ENCODE measurements at regions not wholly inside any gene's neighbourhood (a gene's known extent, or its start where the extent isn't known, plus 50 kb on each side); places are given as distances from the start of the nearest gene placed in this dataset.

DNA sequence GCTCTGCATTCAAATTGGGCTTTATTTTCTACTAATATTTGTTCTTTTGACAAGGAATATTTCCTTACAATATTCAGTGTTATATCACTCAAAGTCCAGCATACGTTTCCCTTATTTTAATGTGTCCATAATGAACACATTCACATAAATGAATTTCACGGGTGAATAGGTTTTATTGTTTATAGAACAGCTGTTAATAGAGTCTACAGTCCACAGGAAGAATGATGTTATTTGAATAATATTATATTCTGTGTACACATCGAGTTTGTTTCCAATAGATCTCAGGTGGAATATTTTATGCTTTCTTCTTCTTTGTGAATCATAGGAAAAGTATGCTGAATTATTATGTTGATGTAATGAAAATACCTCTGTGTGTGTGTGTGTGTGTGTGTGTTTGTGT lies 582.4 kb downstream of the CDH26 start:
- FAIRE-seq = no peak

GRCh38 chr20:60541991-60542390 lies 583.8 kb downstream of the CDH26 start:
- no peak for FAIRE-seq

DNA sequence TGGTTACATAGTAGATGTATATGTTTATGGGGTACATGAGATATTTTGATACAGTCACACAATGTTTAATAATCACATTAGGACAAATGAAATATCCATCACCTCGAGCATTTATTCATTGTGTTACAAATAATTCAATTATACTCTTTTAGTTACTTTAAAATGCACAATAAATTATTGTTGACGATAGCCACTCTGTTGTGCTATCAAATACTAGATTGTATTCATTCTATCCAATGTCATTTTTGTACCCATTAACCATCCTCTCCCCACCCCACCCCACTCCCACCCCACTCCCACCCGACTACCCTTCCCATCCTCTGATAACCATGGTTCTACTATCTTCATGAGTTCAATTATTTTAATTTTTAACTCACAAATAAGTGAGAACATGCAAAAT lies 585.4 kb downstream of the CDH26 start:
- no peak for FAIRE-seq

DNA sequence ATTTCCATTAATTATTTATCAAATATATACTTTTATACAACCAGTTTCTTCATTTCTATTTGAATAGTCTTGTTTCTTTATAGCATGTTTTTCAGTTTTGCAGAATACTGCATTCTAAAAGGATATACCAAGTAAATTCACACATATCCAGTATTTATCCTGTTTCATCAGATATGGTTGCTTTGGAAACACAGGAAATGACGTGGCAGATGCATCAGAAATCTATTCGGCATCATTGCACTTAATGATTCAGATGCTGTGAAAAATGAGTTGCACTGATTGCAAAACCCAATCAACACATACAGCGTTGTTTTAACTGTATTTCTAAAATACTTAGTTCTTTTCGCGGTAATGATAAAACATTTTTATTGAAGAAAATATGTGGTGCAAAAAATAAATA lies 594.9 kb downstream of the CDH26 start:
- FAIRE-seq = no peak

GRCh38 chr20:60558486-60558885 lies 600.3 kb downstream of the CDH26 start:
- FAIRE-seq = no peak

DNA sequence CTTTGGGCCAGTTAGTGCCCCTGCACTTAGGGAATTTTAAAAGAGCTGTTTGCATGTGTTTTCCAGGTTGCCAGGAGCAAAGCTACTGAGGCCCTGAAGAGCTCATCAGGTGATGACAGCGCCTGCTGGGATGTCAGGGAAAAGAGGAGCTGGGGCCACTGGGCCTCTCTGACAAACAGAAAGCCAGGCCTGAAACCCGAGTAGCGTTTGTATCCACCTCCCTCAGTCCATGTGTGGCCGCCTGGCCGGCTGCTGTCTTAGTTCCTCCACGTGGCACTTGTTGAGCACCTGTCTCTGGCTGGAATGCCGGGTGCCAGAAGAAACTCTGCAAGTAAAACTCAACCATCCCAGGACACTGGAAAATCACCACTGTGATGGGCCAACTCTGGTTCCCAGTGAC lies 601.2 kb downstream of the CDH26 start:
- FAIRE-seq = no peak

- no peak for FAIRE-seq
Measured at GRCh38 chr20:60561052-60561451, 602.8 kb downstream of the CDH26 start.

- no peak for FAIRE-seq
Measured at GRCh38 chr20:60565083-60565482, 606.9 kb downstream of the CDH26 start.

GRCh38 chr20:60565551-60565950 lies 607.3 kb downstream of the CDH26 start:
- no peak for FAIRE-seq

- FAIRE-seq = no peak
Measured at GRCh38 chr20:60569116-60569515, 610.9 kb downstream of the CDH26 start.

GRCh38 chr20:60570481-60571277 lies 612.5 kb downstream of the CDH26 start:
- FAIRE-seq = no peak

GRCh38 chr20:60573003-60573680 lies 614.9 kb downstream of the CDH26 start:
- FAIRE-seq = no peak

DNA sequence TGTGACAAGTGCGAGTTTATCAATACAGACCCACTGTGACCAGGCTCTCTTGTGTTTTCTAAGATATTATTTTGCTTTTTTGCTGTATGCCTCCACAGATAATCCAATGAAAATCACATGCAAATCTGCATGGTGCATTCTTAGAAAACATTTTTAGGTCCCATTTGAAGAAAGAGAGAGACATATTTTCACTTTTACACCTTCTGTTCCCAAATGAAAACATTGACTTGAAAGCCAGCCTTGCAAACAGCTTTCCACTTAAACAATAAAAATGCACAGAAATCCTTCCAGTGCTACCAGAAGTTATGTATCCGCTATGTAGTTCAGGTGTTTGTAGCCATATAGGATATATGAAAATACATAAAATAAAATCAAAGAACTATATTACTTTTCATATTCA lies 618.0 kb downstream of the CDH26 start:
- FAIRE-seq = no peak

GRCh38 chr20:60579941-60580515 lies 621.8 kb downstream of the CDH26 start:
- FAIRE-seq = no peak

DNA sequence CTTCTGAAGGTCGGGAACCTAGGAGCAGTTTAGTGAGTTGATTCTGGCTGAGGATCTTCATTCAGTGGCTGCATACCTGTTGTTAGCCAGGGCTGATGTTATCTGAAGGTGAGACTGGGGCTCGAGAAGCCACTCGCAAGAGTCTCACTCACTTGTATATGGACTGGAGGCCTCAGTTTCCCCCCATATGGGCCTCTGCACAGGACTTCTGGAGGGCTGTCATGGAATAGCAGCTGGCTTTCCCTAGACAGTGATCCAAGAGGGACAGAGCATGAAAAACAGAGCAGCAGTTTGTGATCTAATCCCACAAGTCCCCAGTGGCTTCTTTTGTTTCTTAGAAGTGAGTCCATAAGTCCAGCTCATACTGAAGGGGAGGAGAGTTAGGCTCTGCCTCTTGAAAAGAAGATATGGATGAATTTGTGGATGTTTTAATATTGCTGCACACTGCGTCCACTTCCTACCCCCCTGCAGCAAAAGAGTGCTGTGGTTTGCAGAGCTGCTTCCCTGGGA lies 623.4 kb downstream of the CDH26 start:
- no peak for FAIRE-seq

GRCh38 chr20:60583741-60584140 lies 625.5 kb downstream of the CDH26 start:
- FAIRE-seq = no peak

GRCh38 chr20:60584221-60584620 lies 626.0 kb downstream of the CDH26 start:
- FAIRE-seq = no peak

- no peak for FAIRE-seq
Measured at GRCh38 chr20:60585651-60586050, 627.4 kb downstream of the CDH26 start.

GRCh38 chr20:60586269-60587050 lies 628.2 kb downstream of the CDH26 start:
- no peak for FAIRE-seq

GRCh38 chr20:60587986-60588385 lies 629.8 kb downstream of the CDH26 start:
- no peak for FAIRE-seq

GRCh38 chr20:60589623-60590022 lies 631.4 kb downstream of the CDH26 start:
- FAIRE-seq = no peak

GRCh38 chr20:60591172-60591799 lies 633.1 kb downstream of the CDH26 start:
- FAIRE-seq = no peak

DNA sequence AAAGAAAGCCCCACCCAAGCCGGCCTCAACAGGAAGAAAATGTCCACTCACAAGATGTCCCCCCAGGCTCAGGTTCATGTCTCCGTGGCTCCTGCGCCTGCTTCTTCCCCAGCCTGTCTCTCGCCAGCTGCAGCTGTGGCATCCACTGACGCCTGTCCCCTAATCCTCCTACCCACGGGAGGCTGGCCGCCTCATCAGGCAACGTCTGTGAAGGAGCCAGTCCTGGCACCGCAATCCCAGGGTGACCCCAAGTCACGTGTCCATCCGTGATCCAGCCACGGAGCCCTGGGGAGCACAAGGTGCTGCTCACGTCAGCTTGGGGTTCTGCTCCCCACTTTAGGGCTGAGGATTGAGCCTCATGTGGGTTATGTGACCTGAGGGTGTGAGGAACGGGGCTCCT lies 640.3 kb downstream of the CDH26 start:
- no peak for FAIRE-seq

All from islet of Langerhans (tissue), 1 donor.